EL (cell line): ENCODE measurements at regions not wholly inside any gene's neighbourhood (a gene's known extent, or its start where the extent isn't known, plus 50 kb on each side); places are given as distances from the start of the nearest gene placed in this dataset.
A peak's percentile ranks its signal among the peaks of the same experiment; 100 is the strongest.
"Not testable (repeated sequence)": the region's sequence is repeated elsewhere in the genome, so short reads cannot be mapped to it uniquely, and the experiment has no call there.

ENCODE experiments used
- DNase-seq: peaks from one replicate; pipeline ENCODE4 v3.0.0-alpha.2; 2016

DNA sequence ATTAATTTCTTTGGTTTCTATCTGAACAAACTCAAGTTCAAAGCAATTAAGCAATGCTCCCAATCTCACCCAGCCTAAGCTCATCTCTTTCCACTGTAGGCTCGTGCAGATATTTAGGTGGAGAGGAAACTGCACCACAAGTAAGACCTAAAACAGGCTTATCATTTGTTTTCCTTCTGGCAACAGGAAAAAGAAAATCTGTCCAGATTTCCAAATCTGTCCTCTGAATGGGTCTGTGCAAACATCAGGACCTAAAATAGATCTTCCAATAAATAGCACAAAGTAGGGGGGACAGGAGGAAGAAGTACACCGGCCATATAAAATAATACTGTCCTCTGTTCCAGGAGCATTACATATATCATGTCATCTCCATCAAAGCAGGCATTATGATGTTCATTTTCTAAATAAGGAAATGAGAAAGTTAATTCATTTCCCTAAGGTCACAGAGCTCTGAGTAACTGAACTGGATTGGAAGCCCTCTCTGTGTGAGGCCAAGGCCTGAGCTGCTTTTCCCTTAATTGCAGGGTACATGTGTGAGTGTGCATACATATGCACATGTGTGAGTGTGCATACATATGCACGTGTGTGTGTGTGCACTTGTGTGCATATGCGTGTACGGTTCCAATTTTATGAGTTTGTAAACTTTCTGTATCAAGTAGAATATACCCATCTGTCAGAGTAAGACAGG lies 92.8 kb upstream of the PARD3 start:
- peak; percentile 15 for DNase-seq

GRCh38 chr10:34906067-34906965 lies 91.2 kb upstream of the PARD3 start:
- no peak for DNase-seq

DNA sequence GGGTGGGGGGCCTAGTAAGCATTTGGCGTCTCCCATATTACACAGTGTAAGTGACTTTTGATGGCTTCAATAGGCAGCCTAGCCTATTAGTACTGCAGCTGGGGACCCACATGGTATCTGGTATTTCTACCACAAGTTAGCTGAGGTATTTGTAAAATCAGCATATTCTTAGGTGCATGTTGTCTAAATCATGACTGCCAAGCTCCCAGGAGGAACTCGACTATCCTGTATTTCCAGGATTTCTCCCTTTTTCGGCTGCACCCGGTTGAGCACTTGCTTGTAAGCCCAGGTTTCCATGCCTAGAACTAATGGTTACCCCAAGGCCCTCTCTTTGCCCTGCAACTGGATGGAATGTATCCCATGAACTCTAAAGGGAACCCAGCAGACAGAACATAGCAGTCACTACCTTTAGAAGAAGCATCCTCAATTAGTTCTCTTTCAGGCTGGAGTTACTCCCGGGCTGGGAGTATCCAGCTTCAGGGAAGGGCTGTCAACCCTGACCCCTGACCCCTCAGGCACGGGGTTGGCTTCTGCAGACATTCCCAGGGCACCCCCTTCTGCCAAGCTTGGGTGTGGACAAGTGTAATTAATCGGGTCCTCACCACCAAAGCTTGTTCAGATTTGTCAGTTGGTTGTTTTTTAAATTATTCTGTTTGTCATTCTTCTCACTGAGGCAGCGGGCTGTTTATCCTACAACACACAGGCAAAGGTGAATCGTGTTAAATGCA lies 90.3 kb upstream of the PARD3 start:
- no peak for DNase-seq

- DNase-seq = no peak
Observed at GRCh38 chr10:34904191-34904590, 89.1 kb upstream of the PARD3 start.

GRCh38 chr10:34899161-34899560 lies 84.1 kb upstream of the PARD3 start:
- DNase-seq = no peak

- DNase-seq = no peak
Observed at GRCh38 chr10:34895977-34896376, 80.9 kb upstream of the PARD3 start.

DNA sequence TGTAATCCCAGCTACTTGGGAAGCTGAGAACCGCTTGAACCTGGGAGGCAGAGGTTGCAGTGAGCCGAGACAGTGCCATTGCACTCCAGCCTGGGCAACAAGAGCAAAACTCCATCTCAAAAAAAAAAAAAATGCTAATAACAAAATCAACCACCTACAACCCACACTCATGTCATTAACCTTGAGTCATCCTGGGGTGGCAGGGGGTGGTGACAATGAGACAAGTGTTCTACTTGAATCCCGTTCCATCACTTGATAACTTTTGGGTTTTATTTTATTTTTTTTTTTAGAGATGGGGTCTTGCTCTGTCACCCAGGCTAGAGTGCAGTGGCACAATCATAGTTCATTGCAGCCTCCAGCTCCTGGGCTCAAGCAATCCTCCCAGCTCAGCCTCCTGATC lies 80.0 kb upstream of the PARD3 start:
- not testable (repeated sequence) for DNase-seq

- DNase-seq = not testable (repeated sequence)
Observed at GRCh38 chr10:34892521-34892920, 77.4 kb upstream of the PARD3 start.

DNA sequence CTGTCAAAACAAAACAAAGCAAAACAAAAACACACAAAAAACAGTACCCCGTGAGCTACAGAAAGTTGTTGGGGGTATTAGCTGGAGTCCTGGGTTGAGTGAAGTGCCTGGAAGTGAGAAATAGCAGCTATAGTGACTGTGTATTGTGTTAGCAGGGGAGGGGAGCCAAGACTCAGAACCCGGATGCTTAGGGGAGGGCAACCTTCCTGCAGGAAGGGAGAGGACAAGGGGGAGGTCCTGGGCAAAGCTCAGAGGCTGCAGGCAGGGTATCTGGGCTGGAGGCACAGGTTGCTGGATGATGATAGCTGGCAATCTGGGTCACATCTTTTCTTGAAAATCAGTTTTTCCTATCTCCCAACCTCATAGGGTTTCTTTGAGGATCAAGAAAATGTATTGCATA lies 75.8 kb upstream of the PARD3 start:
- DNase-seq = no peak

DNA sequence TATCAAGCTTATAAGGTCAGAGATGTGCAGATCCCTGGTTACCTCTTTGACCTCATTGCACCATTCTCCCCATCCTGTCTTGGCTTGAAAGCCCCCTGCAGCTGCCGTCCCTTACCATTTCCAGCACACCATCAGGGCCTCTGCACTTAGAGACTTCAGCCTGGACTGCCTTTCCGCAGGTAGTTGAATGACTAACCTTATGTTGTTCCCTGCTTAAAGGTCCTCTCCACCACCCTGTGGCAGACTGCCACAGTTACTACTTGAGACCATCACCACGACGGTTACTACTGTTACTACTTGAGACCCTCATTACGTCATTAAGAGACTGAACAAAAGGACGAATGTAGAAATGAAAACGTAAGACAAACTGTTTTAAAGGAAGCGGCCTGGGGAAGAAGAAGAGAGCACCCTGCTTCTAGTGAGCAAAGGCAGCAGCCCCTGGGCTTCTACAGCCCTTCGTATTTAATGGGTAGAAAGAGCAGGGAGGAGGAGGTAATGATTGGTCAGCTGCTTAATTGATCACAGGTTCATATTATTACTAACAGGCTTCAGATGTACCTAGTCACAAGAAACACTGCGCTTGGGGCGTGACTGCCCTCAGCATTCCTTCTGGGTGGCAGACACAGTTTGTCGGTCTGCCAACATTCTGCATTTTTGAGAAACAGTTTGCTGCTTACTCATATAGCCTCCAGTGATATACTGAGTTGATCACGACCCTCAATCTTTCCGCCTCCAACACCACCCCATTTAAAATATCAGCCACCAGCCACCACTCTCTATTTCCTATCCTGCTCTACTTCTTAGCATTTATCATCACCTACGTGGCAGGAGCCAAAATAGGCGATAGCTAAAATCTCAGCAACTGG lies 74.1 kb upstream of the PARD3 start:
- peak; percentile 90 for DNase-seq

- no peak for DNase-seq
Observed at GRCh38 chr10:34886906-34887642, 72.0 kb upstream of the PARD3 start.

DNA sequence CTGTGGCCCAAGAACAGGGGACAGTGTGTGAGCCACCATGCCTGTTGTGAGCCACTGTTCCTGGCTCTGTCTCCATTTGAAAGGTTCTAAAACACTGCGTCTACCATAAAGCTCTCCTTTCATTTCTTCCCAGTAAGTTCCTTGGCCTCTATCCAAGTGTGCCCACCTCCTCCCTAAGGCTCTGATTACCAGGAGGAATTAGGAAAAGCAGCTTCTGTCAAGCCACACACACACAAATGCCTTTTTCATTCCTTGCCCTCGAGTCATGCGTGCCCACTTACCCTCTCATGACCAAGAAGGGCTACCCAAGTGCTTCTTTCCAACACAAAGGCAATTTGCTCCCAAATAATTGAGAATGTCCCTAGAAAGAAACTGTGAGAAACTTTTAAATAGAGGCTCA lies 70.8 kb upstream of the PARD3 start:
- DNase-seq = peak; percentile 47

GRCh38 chr10:34885011-34885410 lies 69.9 kb upstream of the PARD3 start:
- DNase-seq = no peak

GRCh38 chr10:34884272-34884952 lies 69.3 kb upstream of the PARD3 start:
- DNase-seq = no peak

- DNase-seq = peak; percentile 11
Observed at GRCh38 chr10:34880817-34881216, 65.7 kb upstream of the PARD3 start.

- DNase-seq = not testable (repeated sequence)
Observed at GRCh38 chr10:34878651-34879050, 63.6 kb upstream of the PARD3 start.

DNA sequence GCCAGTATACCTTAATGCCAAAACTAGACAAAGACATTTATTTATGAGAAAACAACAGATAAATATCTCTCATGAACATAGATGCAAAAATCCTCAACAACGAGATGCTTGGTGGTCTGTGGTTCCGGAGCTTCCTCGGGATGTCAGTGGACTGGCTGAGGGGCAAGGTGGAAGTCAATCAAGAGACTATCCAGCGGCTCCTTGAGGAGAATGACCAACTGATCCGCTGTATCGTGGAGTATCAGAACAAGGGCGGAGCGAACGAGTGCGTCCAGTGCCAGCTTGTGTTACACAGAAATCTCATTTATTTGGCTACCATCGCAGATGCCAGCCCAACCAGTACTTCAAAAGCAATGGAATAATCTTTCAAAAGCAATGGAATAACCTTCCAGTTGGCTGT lies 60.0 kb upstream of the PARD3 start:
- DNase-seq = no peak

DNA sequence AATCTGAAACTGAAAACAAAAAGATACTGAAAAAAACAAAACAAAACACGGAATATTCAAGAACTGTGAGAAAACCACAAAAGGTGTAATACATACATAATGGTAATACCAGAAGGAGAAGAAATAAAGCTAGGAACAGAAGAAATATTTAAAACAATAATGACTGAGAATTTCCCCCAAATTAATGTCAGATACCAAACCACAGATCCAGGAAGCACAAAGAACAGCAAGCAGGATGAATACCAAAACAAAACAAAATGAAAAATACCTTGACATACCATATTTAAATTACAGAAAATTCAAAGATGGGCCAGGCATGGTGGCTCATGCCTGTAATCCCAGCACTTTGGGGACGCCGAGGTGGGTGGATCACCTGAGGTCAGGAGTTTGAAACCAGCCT lies 57.7 kb upstream of the PARD3 start:
- no peak for DNase-seq

- DNase-seq = no peak
Observed at GRCh38 chr10:34869135-34869836, 54.2 kb upstream of the PARD3 start.

DNA sequence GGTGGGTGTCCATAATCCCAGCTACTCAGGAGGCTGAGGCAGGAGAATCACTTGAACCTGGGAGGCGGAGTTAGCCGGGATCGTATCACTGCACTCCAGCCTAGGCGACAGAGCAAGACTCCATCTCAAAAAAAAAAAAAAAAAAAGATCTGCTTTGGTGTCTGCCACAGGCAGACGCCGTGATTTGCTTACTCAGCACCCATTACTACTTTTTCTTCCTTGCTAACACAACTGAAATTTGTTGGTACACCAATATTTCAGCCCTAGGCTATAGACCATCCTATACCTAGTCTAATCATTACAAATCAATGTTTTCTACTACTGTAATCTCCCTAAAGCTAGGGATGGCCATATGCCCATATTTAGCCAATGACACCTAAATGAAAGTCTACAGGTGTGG lies 53.5 kb upstream of the PARD3 start:
- no peak for DNase-seq

GRCh38 chr10:34866848-34867247 lies 51.8 kb upstream of the PARD3 start:
- peak; percentile 29 for DNase-seq
